ENCODE measurements at regions not wholly inside any gene's neighbourhood (a gene's known extent, or its start where the extent isn't known, plus 50 kb on each side); places are given as distances from the start of the nearest gene placed in this dataset.

DNA sequence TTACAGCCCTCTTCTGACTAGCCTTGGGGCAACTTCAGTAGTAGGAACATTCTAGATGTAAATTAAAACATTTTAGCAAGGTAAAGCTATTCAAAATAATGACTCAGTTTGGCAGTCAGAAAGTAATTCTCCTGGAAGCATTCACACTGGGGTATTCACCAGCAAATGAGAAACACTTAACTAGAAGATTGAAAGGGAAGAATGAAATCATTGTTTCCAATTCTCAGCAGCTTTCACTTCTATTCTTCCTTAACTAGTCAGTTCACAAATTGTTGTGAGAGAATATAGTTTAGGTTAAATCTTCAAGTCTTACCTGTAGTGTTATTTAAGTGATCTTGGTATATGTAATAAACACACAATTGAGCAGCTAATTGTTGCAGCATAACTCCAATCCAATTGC, 1135.6 kb upstream of the FAM98A start:
- DNase-seq (ENCODE audit: low read depth) = no peak
- H3K4me3 ChIP-seq (ENCODE audit: low read depth, low read length) = no peak overlapping the region
- TF ChIP-seq, protein P1, sequence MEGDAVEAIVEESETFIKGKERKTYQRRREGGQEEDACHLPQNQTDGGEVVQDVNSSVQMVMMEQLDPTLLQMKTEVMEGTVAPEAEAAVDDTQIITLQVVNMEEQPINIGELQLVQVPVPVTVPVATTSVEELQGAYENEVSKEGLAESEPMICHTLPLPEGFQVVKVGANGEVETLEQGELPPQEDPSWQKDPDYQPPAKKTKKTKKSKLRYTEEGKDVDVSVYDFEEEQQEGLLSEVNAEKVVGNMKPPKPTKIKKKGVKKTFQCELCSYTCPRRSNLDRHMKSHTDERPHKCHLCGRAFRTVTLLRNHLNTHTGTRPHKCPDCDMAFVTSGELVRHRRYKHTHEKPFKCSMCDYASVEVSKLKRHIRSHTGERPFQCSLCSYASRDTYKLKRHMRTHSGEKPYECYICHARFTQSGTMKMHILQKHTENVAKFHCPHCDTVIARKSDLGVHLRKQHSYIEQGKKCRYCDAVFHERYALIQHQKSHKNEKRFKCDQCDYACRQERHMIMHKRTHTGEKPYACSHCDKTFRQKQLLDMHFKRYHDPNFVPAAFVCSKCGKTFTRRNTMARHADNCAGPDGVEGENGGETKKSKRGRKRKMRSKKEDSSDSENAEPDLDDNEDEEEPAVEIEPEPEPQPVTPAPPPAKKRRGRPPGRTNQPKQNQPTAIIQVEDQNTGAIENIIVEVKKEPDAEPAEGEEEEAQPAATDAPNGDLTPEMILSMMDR (IDR thresholded peaks at IDR 0.05; ENCODE audit: insufficient read depth, low read depth, low read length, missing control alignments) = no peak

DNA sequence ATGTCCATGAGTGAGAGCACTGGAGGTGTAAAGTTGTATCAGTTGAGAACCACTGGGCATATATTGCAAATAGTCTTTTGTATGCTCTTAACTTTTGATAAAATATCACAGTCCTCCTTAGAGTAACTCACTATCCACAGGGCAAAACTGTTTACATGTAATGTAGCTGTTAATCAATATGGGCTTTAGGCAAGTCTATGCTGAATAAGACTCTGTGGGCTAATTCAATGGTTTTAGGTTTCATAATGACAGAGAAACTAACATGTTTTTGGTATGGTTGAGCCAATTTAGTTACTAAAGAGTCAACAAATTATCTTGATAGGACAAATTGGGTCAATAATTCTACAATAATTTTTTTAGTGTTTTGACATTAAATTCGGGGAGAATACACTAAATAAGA, 1134.9 kb upstream of the FAM98A start:
- no peak overlapping the region for H3K4me3 ChIP-seq (ENCODE audit: low read depth, low read length)
- DNase-seq (ENCODE audit: low read depth) = no peak
- TF ChIP-seq, protein P1 (IDR thresholded peaks at IDR 0.05; ENCODE audit: insufficient read depth, low read depth, low read length, missing control alignments) = no peak

DNA sequence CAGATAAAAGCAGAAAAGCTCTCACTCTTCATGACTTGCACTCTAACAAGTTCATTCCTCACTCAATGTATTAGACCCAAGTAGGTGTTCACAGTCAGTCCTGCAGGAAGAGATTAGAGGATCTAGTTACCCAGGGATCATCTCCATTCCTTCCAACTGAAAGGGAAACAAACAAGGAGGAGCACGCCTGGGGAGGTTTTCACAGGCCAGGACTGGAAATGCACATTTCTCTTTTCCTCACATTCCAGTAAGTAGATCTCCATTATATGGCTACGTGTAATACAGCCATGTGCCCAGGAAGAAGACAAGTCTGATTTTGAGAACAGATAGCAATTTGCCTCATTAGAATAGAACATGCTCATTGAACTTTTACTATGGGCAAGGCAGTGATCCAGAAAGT, 1132.2 kb upstream of the FAM98A start:
- no peak for DNase-seq (ENCODE audit: low read depth)
- TF ChIP-seq, protein P1 (IDR thresholded peaks at IDR 0.05; ENCODE audit: insufficient read depth, low read depth, low read length, missing control alignments) = no peak
- no peak overlapping the region for H3K4me3 ChIP-seq (ENCODE audit: low read depth, low read length)

DNA sequence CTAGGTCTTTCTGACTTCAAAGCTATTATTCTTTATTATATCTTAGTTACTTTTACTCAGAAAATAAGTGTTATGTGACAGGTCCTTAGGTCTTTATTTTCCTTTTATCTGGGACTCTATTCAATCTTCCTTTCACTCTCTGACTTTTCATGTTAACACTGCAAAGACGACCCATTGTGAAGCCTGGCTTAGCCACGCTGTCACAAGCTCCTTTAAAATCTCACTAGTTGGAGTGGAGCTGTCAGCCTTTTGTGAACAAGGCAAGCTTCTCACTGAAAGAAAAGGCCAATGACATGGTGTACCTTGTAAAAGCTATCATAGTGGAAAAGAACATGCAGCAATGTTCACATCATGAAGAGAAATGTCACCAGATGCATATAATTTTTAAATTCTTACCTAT, 1130.7 kb upstream of the FAM98A start:
- TF ChIP-seq, protein P1 (IDR thresholded peaks at IDR 0.05; ENCODE audit: insufficient read depth, low read depth, low read length, missing control alignments) = no peak
- no peak overlapping the region for H3K4me3 ChIP-seq (ENCODE audit: low read depth, low read length)
- no peak for DNase-seq (ENCODE audit: low read depth)

DNA sequence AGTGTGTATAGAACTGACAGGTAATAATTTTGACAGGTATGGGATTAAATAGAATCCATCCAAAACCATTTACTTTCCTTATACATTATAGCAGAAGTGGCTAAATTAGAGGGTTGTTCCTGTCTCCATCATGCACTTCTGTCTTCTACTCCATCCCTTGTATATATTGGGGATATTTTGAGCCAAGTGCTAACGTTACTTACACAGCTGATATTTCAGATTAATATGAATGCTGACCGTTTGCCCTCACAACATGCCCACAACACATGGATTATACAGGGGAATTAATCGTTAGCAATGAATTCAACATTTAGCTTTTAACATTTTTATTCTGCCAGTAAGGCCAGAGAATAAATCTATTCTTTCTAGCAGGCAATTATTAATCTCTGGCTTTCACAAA, 1125.0 kb upstream of the FAM98A start:
- no peak overlapping the region for H3K4me3 ChIP-seq (ENCODE audit: low read depth, low read length)
- TF ChIP-seq, protein P1 (IDR thresholded peaks at IDR 0.05; ENCODE audit: insufficient read depth, low read depth, low read length, missing control alignments) = no peak
- DNase-seq (ENCODE audit: low read depth) = no peak

DNA sequence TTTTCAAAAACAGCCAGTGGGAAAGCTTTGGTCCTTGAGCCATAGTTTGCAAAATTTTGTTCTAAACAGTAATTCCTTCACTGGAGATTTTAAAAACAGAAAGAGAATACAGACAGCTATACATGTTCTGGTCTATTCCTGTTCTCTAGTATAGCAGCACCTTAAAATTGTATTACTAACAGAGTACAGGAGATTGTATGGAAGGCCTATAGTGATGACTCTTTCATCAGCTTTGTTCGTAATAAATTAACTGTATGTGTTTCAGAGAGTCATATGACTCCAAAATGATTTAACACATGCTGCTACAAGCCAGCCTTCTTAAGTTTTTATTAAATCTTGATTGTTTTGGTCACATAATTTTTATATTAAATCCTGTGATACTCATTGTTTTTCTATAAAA, 1124.6 kb upstream of the FAM98A start:
- no peak for DNase-seq (ENCODE audit: low read depth)
- TF ChIP-seq, protein P1 (IDR thresholded peaks at IDR 0.05; ENCODE audit: insufficient read depth, low read depth, low read length, missing control alignments) = no peak
- no peak overlapping the region for H3K4me3 ChIP-seq (ENCODE audit: low read depth, low read length)

DNA sequence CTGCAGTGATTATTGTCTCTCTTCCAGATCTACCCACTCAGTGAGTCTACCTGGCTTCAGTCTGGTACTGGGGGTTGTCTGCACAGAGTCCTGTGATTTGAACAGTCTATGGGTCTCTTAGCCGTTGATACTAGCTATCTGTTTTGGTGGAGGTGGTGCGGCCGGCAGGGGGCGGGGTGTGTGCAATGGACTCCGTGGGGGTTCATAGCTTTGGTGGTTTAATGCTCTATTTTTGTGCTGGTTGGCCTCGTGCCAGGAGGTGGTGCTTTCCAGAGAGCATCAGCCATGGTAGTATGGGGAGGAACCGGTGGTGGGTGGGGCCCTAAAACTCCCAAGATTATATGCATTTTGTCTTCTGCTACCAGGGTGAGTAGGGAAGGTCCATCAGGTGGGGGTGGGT, 1120.1 kb upstream of the FAM98A start:
- no peak for DNase-seq (ENCODE audit: low read depth)
- TF ChIP-seq, protein P1 (IDR thresholded peaks at IDR 0.05; ENCODE audit: insufficient read depth, low read depth, low read length, missing control alignments) = no peak
- no peak overlapping the region for H3K4me3 ChIP-seq (ENCODE audit: low read depth, low read length)

All from GM12865 (cell line).